ENCODE measurements at regions not wholly inside any gene's neighbourhood (a gene's known extent, or its start where the extent isn't known, plus 50 kb on each side); places are given as distances from the start of the nearest gene placed in this dataset.

- no peaks in the 10 kb centered on the region for H3K27me3 ChIP-seq (replicated peaks; ENCODE audit: control insufficient read depth, insufficient read depth, low read length)
- DNase-seq (ENCODE audit: extremely low read depth, insufficient read length), result no peak
- no peak overlapping the region for H3K4me3 ChIP-seq (replicated peaks; ENCODE audit: low read depth, low read length)
- no peak for TF ChIP-seq CTCF (IDR thresholded peaks at IDR 0.05; ENCODE audit: insufficient read depth, low read length, poor library complexity, severe bottlenecking)
- no peaks in the 10 kb centered on the region for H3K36me3 ChIP-seq (ENCODE audit: control insufficient read depth, insufficient read depth, low read length)
Measured at GRCh38 chr5:97919719-97920118, 736.7 kb upstream of the RIOK2 start.

- no peak overlapping the region for H3K4me3 ChIP-seq (replicated peaks; ENCODE audit: low read depth, low read length)
- DNase-seq (ENCODE audit: extremely low read depth, insufficient read length), result no peak
- H3K36me3 ChIP-seq (ENCODE audit: control insufficient read depth, insufficient read depth, low read length), result no peaks in the 10 kb centered on the region
- no peak for TF ChIP-seq CTCF (IDR thresholded peaks at IDR 0.05; ENCODE audit: insufficient read depth, low read length, poor library complexity, severe bottlenecking)
- no peaks in the 10 kb centered on the region for H3K27me3 ChIP-seq (replicated peaks; ENCODE audit: control insufficient read depth, insufficient read depth, low read length)
Measured at GRCh38 chr5:97922776-97923175, 739.7 kb upstream of the RIOK2 start.

GRCh38 chr5:97923496-97923895 lies 740.4 kb upstream of the RIOK2 start:
- H3K4me3 ChIP-seq (replicated peaks; ENCODE audit: low read depth, low read length), result no peak overlapping the region
- no peaks in the 10 kb centered on the region for H3K36me3 ChIP-seq (ENCODE audit: control insufficient read depth, insufficient read depth, low read length)
- DNase-seq (ENCODE audit: extremely low read depth, insufficient read length), result peak; percentile 24
- no peak for TF ChIP-seq CTCF (IDR thresholded peaks at IDR 0.05; ENCODE audit: insufficient read depth, low read length, poor library complexity, severe bottlenecking)
- no peaks in the 10 kb centered on the region for H3K27me3 ChIP-seq (replicated peaks; ENCODE audit: control insufficient read depth, insufficient read depth, low read length)

GRCh38 chr5:97923997-97924396 lies 741.0 kb upstream of the RIOK2 start:
- TF ChIP-seq CTCF (IDR thresholded peaks at IDR 0.05; ENCODE audit: insufficient read depth, low read length, poor library complexity, severe bottlenecking), result no peak
- no peak overlapping the region for H3K4me3 ChIP-seq (replicated peaks; ENCODE audit: low read depth, low read length)
- no peaks in the 10 kb centered on the region for H3K27me3 ChIP-seq (replicated peaks; ENCODE audit: control insufficient read depth, insufficient read depth, low read length)
- peak; percentile 68 for DNase-seq (ENCODE audit: extremely low read depth, insufficient read length)
- no peaks in the 10 kb centered on the region for H3K36me3 ChIP-seq (ENCODE audit: control insufficient read depth, insufficient read depth, low read length)

GRCh38 chr5:97929383-97929782 lies 746.3 kb upstream of the RIOK2 start:
- no peak for TF ChIP-seq CTCF (IDR thresholded peaks at IDR 0.05; ENCODE audit: insufficient read depth, low read length, poor library complexity, severe bottlenecking)
- no peak for DNase-seq (ENCODE audit: extremely low read depth, insufficient read length)
- H3K27me3 ChIP-seq (replicated peaks; ENCODE audit: control insufficient read depth, insufficient read depth, low read length), result no peaks in the 10 kb centered on the region
- H3K36me3 ChIP-seq (ENCODE audit: control insufficient read depth, insufficient read depth, low read length), result no peaks in the 10 kb centered on the region
- H3K4me3 ChIP-seq (replicated peaks; ENCODE audit: low read depth, low read length), result no peak overlapping the region

- TF ChIP-seq CTCF (IDR thresholded peaks at IDR 0.05; ENCODE audit: insufficient read depth, low read length, poor library complexity, severe bottlenecking), result no peak
- Histone ChIP-seq H3K4me3 (replicated peaks; ENCODE audit: low read depth, low read length) (no peak overlapping the region), H3K27me3 (replicated peaks; ENCODE audit: control insufficient read depth, insufficient read depth, low read length) (no peaks in the 10 kb centered on the region), H3K36me3 (ENCODE audit: control insufficient read depth, insufficient read depth, low read length) (no peaks in the 10 kb centered on the region)
- no peak for DNase-seq (ENCODE audit: extremely low read depth, insufficient read length)
Measured at GRCh38 chr5:97931829-97932228, 748.8 kb upstream of the RIOK2 start.
